ENCODE measurements at regions not wholly inside any gene's neighbourhood (a gene's known extent, or its start where the extent isn't known, plus 50 kb on each side); places are given as distances from the start of the nearest gene placed in this dataset.

GRCh38 chr6:91566467-91566866 lies 979.6 kb upstream of the MAP3K7 start:
- Histone ChIP-seq H3K79me1 (ENCODE audit: insufficient read depth, low read depth, low read length, poor library complexity, severe bottlenecking) (no peaks in the 10 kb centered on the region), H3K27me3 (ENCODE audit: insufficient read depth, low read length) (no peaks in the 10 kb centered on the region), H4K91ac (ENCODE audit: insufficient read length, low read depth, low read length) (no peak overlapping the region), H4K5ac (ENCODE audit: insufficient read length, low read depth, low read length) (no peak overlapping the region), H2BK15ac (ENCODE audit: low read depth, low read length) (no peak overlapping the region), H4K20me1 (ENCODE audit: control insufficient read depth, insufficient read depth, insufficient read length) (no peaks in the 10 kb centered on the region), H3K27ac (ENCODE audit: insufficient read length, low read depth, low read length) (no peak overlapping the region), H3K4me1 (ENCODE audit: insufficient read depth, low read length) (no peaks in the 10 kb centered on the region), H3K18ac (ENCODE audit: insufficient read length, low read depth, low read length) (no peak overlapping the region), H3K14ac (ENCODE audit: insufficient read depth, low read length) (no peak overlapping the region), H3K9me3 (ENCODE audit: control insufficient read depth, low read depth, low read length) (no peaks in the 10 kb centered on the region), H2BK20ac (ENCODE audit: low read depth, low read length, poor library complexity, severe bottlenecking) (no peak overlapping the region), H2BK120ac (ENCODE audit: low read depth, low read length, poor library complexity, severe bottlenecking) (no peak overlapping the region), H4K8ac (replicated peaks; ENCODE audit: insufficient read length, low read depth, low read length) (no peak overlapping the region), H3K79me2 (ENCODE audit: insufficient read depth, low read length) (no peaks in the 10 kb centered on the region), H2BK12ac (ENCODE audit: insufficient read length, low read depth, low read length) (no peak overlapping the region), H3K4me2 (ENCODE audit: insufficient read depth, insufficient read length, low read length) (no peak overlapping the region), H2AFZ (ENCODE audit: low read length) (no peak overlapping the region), H2AK5ac (ENCODE audit: insufficient read length, low read length) (no peak overlapping the region), H3T11ph (ENCODE audit: low read length) (no peak overlapping the region), H3K23me2 (ENCODE audit: insufficient read length, low read depth, low read length, poor library complexity, severe bottlenecking) (no peaks in the 10 kb centered on the region), H3K4ac (ENCODE audit: low read depth, low read length) (no peak overlapping the region), H3K9ac (ENCODE audit: extremely low read depth, insufficient read length, low read length) (no peak overlapping the region), H3K23ac (ENCODE audit: insufficient read length, low read depth, low read length) (no peak overlapping the region), H2BK5ac (ENCODE audit: insufficient read length, low read length) (no peak overlapping the region), H3K56ac (ENCODE audit: insufficient read length, low read depth, low read length) (no peak overlapping the region)
- no peak overlapping the region for H3K27ac Mint-ChIP-seq
- no peak overlapping the region for H3K4me3 Mint-ChIP-seq
- TF ChIP-seq CTCF (conservative IDR thresholded peaks at IDR 0.05) = no peak
- H3K36me3 Mint-ChIP-seq (ENCODE audit: insufficient read depth in 1 of 3, low read depth in 3 of 3) = peaks cover 0 to 2% (median 0%) of the 10 kb centered on the region in 3 experiments; a peak in 2 of 7 replicates
- peaks cover 3 to 5% of the 10 kb centered on the region in 2 experiments; a peak in 3 of 4 replicates for H3K4me1 Mint-ChIP-seq
- peaks cover 0 to under 1% of the 10 kb centered on the region in 2 experiments; a peak in 4 of 5 replicates for H3K9me3 Mint-ChIP-seq
- no peaks in the 10 kb centered on the region for H3K27me3 Mint-ChIP-seq (ENCODE audit: low read depth)
- no peak for DNase-seq

Data from H9 (cell line).